OCI-M2 (cell line): ENCODE measurements at regions not wholly inside any gene's neighbourhood (a gene's known extent, or its start where the extent isn't known, plus 50 kb on each side); places are given as distances from the start of the nearest gene placed in this dataset.
"Not testable (repeated sequence)": the region's sequence is repeated elsewhere in the genome, so short reads cannot be mapped to it uniquely, and the experiment has no call there.

Source experiments
- DNase-seq: peaks from one replicate; lab custom pipeline; 2025; ENCODE audit not compliant: unreplicated experiment; lab: John Stamatoyannopoulos, UW

- DNase-seq: no peak
Measured at GRCh38 chr3:87503900-87504498, 227.6 kb upstream of the POU1F1 start.

- DNase-seq: no peak
Measured at GRCh38 chr3:87501076-87501475, 224.7 kb upstream of the POU1F1 start.

- no peak for DNase-seq
Measured at GRCh38 chr3:87498358-87499080, 222.1 kb upstream of the POU1F1 start.

- DNase-seq: no peak
Measured at GRCh38 chr3:87495938-87496337, 219.6 kb upstream of the POU1F1 start.

GRCh38 chr3:87494264-87494663 is 217.9 kb upstream of the POU1F1 start:
- DNase-seq: no peak

GRCh38 chr3:87491843-87492242 is 215.5 kb upstream of the POU1F1 start:
- DNase-seq: no peak

GRCh38 chr3:87489892-87490291 is 213.5 kb upstream of the POU1F1 start:
- DNase-seq: no peak

- no peak for DNase-seq
Measured at GRCh38 chr3:87488765-87489164, 212.4 kb upstream of the POU1F1 start.

GRCh38 chr3:87486635-87487034 is 210.3 kb upstream of the POU1F1 start:
- DNase-seq: not testable (repeated sequence)

- DNase-seq: no peak
Measured at GRCh38 chr3:87486115-87486514, 209.7 kb upstream of the POU1F1 start.

- DNase-seq: no peak
Measured at GRCh38 chr3:87478716-87479115, 202.3 kb upstream of the POU1F1 start.

- DNase-seq: no peak
Measured at GRCh38 chr3:87473944-87474343, 197.6 kb upstream of the POU1F1 start.

GRCh38 chr3:87468938-87469337 is 192.6 kb upstream of the POU1F1 start:
- DNase-seq: no peak

GRCh38 chr3:87468235-87468634 is 191.9 kb upstream of the POU1F1 start:
- no peak for DNase-seq

GRCh38 chr3:87462228-87462627 is 185.8 kb upstream of the POU1F1 start:
- no peak for DNase-seq

- no peak for DNase-seq
Measured at GRCh38 chr3:87461443-87461842, 185.1 kb upstream of the POU1F1 start.

GRCh38 chr3:87461036-87461435 is 184.7 kb upstream of the POU1F1 start:
- DNase-seq: no peak

- DNase-seq: no peak
Measured at GRCh38 chr3:87448558-87448957, 172.2 kb upstream of the POU1F1 start.

- DNase-seq: no peak
Measured at GRCh38 chr3:87446849-87447387, 170.5 kb upstream of the POU1F1 start.

GRCh38 chr3:87442470-87442869 is 166.1 kb upstream of the POU1F1 start:
- no peak for DNase-seq

- DNase-seq: no peak
Measured at GRCh38 chr3:87437765-87438164, 161.4 kb upstream of the POU1F1 start.

GRCh38 chr3:87436781-87437543 is 160.6 kb upstream of the POU1F1 start:
- DNase-seq: no peak
